Psoas muscle (tissue), 7 donors: ENCODE measurements at regions not wholly inside any gene's neighbourhood (a gene's known extent, or its start where the extent isn't known, plus 50 kb on each side); places are given as distances from the start of the nearest gene placed in this dataset.

ENCODE experiments used
- ATAC-seq, 4 donors: fragments of 200-7000 bp; cut with Tn5 transposase; one replicate each; pipeline ENCODE4 v1.9.1; 2020; ENCODE audit warnings: moderate library complexity in 3 of 4, mild to moderate bottlenecking in 2 of 4
- DNase-seq, 2 donors: peaks; one replicate each; pipeline ENCODE4 v3.0.0-alpha.2; 2020
- H3K27ac ChIP-seq: fragments of 200-600 bp; one replicate; pipeline ENCODE4 v1.8.0; 2022
- H3K27me3 ChIP-seq, 3 donors: fragments of 200-600 bp in 1 of 3; one replicate each; pipeline versions ENCODE4 v1.6.1 to v1.8.0; 2013 to 2022; ENCODE audit warnings: low read length in 2 of 3, mild to moderate bottlenecking in 2 of 3, moderate library complexity in 1 of 3; ENCODE audit not compliant: insufficient read depth in 3 of 3
- H3K36me3 ChIP-seq, 2 donors: fragments of 200-600 bp in 1 of 2; one replicate each; pipeline versions ENCODE4 v1.6.1 to v1.8.0; 2013 to 2022; ENCODE audit warnings: low read depth in 1 of 2, mild to moderate bottlenecking in 1 of 2, moderate library complexity in 1 of 2; ENCODE audit not compliant: insufficient read depth in 1 of 2
- H3K4me1 ChIP-seq: fragments of 200-600 bp; one replicate; pipeline ENCODE4 v1.8.0; 2022
- H3K4me3 ChIP-seq: fragments of 200-600 bp; one replicate; pipeline ENCODE4 v1.8.0; 2022; ENCODE audit warnings: mild to moderate bottlenecking
- H3K9me3 ChIP-seq: fragments of 200-600 bp; one replicate; pipeline ENCODE4 v1.8.0; 2022
- WGBS, 3 donors: extraction: QIAGEN DNeasy Blood & Tissue Kit; methylation state at CpG; one replicate each; pipeline versions ENCODE4 v1.1.6 to v1.1.7; 2013; 5-methylcytosine and 5-hydroxymethylcytosine counted together
- intact Hi-C, 2 donors: fragments of 100-400 bp; cut with DNase I; formaldehyde crosslinking; loops; one replicate each; pipeline versions ENCODE4 v1.11.0 to v1.14.2; 2022
- TF ChIP-seq, protein P1 (sequence below): fragments of 200-600 bp; IDR thresholded peaks from one replicate; pipeline ENCODE4 v1.8.0; 2022; ENCODE audit warnings: antibody characterized with exemption
- donor health status: healthy with polysubstance abuse.
- donor health status: DM: no; HTN: no; CAD: no; lungs with moderate emphysema.
- donor health status: Bipolar disorder and iron deficiency.
- donor health status: healthy.
- donor health status: DM: yes; HTN: yes; CAD: no.
- donor health status: DM: no; HTN: no; CAD: no.
- donor health status: DM: yes; HTN: yes; CAD: no.

DNA sequence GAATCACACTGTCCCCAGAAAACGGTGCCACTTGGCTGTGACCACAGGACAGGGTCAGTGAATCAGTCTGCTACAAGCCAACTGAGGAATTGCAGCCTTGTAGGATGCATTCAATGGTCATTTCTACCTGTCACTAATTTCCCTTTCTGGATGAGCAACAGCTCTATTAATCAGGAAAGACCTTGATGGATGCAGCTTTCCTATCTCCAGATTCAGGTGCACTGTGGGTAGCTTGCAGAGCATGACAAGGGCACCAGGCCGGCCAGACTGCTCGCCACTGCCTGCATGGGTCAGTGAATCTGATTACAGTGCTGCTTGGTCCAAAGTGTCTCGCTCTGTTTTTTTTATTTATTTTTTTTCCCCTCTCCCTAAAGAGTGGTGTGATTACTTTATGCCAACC lies 506.8 kb upstream of the AUTS2 start:
- ATAC-seq, result no peak
- no peaks in the 10 kb centered on the region for H3K27me3 ChIP-seq
- H3K9me3 ChIP-seq, result peaks cover 7% of the 10 kb centered on the region
- TF ChIP-seq, protein P1, sequence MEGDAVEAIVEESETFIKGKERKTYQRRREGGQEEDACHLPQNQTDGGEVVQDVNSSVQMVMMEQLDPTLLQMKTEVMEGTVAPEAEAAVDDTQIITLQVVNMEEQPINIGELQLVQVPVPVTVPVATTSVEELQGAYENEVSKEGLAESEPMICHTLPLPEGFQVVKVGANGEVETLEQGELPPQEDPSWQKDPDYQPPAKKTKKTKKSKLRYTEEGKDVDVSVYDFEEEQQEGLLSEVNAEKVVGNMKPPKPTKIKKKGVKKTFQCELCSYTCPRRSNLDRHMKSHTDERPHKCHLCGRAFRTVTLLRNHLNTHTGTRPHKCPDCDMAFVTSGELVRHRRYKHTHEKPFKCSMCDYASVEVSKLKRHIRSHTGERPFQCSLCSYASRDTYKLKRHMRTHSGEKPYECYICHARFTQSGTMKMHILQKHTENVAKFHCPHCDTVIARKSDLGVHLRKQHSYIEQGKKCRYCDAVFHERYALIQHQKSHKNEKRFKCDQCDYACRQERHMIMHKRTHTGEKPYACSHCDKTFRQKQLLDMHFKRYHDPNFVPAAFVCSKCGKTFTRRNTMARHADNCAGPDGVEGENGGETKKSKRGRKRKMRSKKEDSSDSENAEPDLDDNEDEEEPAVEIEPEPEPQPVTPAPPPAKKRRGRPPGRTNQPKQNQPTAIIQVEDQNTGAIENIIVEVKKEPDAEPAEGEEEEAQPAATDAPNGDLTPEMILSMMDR, result no peak
- 35 to 61% (median 40%) methylated on average over 4 of the region's 4 CpGs for WGBS, 3 donors
- intact Hi-C loops, result no loop called here
- no peak overlapping the region for H3K27ac ChIP-seq
- no peak for DNase-seq
- no peaks in the 10 kb centered on the region for H3K4me1 ChIP-seq
- H3K36me3 ChIP-seq, result no peaks in the 10 kb centered on the region
- H3K4me3 ChIP-seq, result no peak overlapping the region

DNA sequence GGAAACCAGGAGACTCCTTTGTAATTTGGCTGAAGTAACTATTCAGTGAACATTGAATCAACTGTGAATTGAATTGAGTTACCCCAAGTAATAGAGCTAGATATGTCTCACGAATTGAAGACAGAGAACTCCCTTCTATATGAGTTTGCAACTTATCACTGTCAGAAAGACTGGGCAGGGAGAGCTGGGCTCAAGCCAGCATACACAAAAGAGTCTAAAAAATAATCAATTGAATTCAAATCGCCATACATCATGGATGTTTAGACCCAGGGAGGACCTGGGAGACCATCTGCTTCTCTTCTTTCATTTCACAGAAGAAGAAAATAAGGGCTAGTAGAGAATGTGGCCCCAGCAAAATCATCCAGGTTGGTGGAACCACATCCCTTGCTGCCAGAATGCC lies 503.1 kb upstream of the AUTS2 start:
- Histone ChIP-seq H3K4me3 (no peak overlapping the region), H3K27ac (no peak overlapping the region), H3K4me1 (no peaks in the 10 kb centered on the region), H3K27me3 (no peaks in the 10 kb centered on the region), H3K9me3 (peaks cover 7% of the 10 kb centered on the region), H3K36me3 (no peaks in the 10 kb centered on the region)
- DNase-seq, result no peak
- TF ChIP-seq, protein P1, result no peak
- intact Hi-C loops, result no loop called here
- WGBS, 3 donors, result 75 to 78% (median 77%) methylated on average over 2 of the region's 2 CpGs
- ATAC-seq, result no peak

DNA sequence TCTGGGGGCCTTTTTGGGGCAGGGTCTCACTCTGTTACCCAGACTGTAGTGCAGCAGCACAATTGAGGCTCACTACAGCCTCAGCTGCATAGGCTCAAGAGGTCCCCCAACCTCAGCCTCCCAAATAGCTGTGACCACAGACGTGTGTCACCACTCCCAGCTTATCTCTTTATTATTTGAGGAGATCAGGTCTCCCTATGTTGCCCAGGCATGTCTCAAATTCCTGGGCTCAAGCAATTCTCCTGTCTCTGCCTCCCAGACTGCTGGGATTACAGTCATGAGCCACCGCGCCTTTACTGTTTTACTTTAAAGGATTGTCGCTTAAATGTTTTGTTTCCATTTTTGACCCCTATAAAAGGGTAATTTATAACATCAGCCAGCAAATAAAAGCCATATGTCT lies 502.6 kb upstream of the AUTS2 start:
- Histone ChIP-seq H3K9me3 (peaks cover 7% of the 10 kb centered on the region), H3K4me3 (no peak overlapping the region), H3K4me1 (no peaks in the 10 kb centered on the region), H3K36me3 (no peaks in the 10 kb centered on the region), H3K27me3 (no peaks in the 10 kb centered on the region), H3K27ac (no peak overlapping the region)
- DNase-seq (no peak), ATAC-seq (no peak)
- TF ChIP-seq, protein P1, result no peak
- intact Hi-C loops, result no loop called here
- 69 to 79% (median 72%) methylated on average over 4 of the region's 4 CpGs for WGBS, 3 donors

DNA sequence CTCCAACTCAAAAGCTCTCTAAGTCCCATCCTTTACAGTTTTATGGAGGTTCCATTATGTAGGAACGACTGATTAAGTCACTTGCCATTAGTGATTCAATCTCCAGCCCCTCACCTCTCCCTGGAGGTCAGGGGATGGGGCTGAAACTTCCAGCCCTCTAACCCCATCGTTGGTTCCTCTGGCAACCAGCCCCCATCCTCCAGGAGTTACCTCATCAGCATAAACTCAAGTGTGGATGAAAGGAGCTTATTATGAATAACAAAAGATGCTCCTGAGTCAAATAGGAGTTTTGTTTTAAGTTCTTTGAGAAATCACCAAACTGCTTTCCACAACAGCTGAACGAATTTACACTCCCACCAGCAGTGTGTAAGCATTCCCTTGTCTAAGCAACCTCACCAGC lies 494.3 kb upstream of the AUTS2 start:
- ATAC-seq (no peak), DNase-seq (no peak)
- Histone ChIP-seq H3K4me3 (no peak overlapping the region), H3K27me3 (peaks cover 0 to 1% (median 0%) of the 10 kb centered on the region in 3 donors), H3K36me3 (no peaks in the 10 kb centered on the region), H3K27ac (no peak overlapping the region), H3K4me1 (no peaks in the 10 kb centered on the region), H3K9me3 (no peaks in the 10 kb centered on the region)
- TF ChIP-seq, protein P1, result no peak
- 35 to 45% (median 40%) methylated on average over 3 of the region's 3 CpGs for WGBS, 3 donors
- intact Hi-C loops, result no loop called here

DNA sequence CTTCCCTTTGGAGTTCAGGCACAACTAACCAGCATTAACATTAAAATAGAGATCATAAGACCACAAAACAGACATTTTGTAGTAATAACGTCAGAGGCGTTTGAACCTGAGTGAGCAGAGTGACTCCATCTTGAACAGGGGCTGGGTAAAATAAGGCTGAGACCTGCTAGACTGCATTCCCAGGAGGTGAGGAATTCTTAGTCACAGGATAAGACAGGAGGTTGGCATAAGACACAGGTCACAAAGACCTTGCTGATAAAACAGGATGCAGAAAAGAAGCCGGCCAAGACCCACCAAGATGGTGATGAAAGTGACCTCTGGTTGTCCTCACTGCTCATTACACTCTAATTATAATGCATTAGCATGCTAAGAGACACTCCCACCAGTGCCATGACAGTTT lies 493.2 kb upstream of the AUTS2 start:
- H3K4me3 ChIP-seq, result no peak overlapping the region
- ATAC-seq (no peak), DNase-seq (no peak)
- no peaks in the 10 kb centered on the region for H3K9me3 ChIP-seq
- H3K4me1 ChIP-seq, result no peaks in the 10 kb centered on the region
- intact Hi-C loops, result no loop called here
- TF ChIP-seq, protein P1, result no peak
- H3K27ac ChIP-seq, result no peak overlapping the region
- H3K36me3 ChIP-seq, result no peaks in the 10 kb centered on the region
- WGBS, 3 donors, result 81 to 85% (median 83%) methylated on average over 3 of the region's 3 CpGs
- H3K27me3 ChIP-seq, result peaks cover 0 to 1% (median 0%) of the 10 kb centered on the region in 3 donors
